AG04450 (cell line): ENCODE measurements at regions not wholly inside any gene's neighbourhood (a gene's known extent, or its start where the extent isn't known, plus 50 kb on each side); places are given as distances from the start of the nearest gene placed in this dataset.

Source experiments
- CTCF ChIA-PET: fragments of 300-600, 350-600 bp; formaldehyde crosslinking; extraction: SDS; loops from one replicate; lab custom pipeline; 2022; ENCODE audit warnings: antibody characterized with exemption, inconsistent platforms; lab: Charles Lee
- POLR2A ChIA-PET: fragments of 350-600 bp; formaldehyde crosslinking; extraction: SDS; loops from one replicate; lab custom pipeline; 2021; ENCODE audit warnings: antibody characterized with exemption, inconsistent platforms; lab: Yijun Ruan, JAX
- DNase-seq: peaks from one replicate; pipeline ENCODE4 v3.0.0-alpha.2; 2011; ENCODE audit warnings: low read depth, low spot score
- H3K27ac ChIP-seq: one replicate; pipeline ENCODE4 v1.5.1; 2012; ENCODE audit warnings: low read depth, low read length, control low read depth
- H3K27me3 ChIP-seq: one replicate; pipeline ENCODE4 v1.6.0; 2012; ENCODE audit warnings: low read length; ENCODE audit not compliant: control insufficient read depth, insufficient read depth
- H3K4me3 ChIP-seq: 2 replicates; pipeline ENCODE4 v1.5.1; 2011; ENCODE audit warnings: mild to moderate bottlenecking, low read depth, low read length, control low read depth
- H3K9me3 ChIP-seq: 2 replicates; pipeline ENCODE4 v1.5.1; 2012; ENCODE audit warnings: low read length; ENCODE audit not compliant: control insufficient read depth, insufficient read depth
- CTCF ChIP-seq: IDR thresholded peaks from 2 replicates; pipeline ENCODE4 v1.5.1; 2011; ENCODE audit warnings: low read depth, low read length, control low read depth, inconsistent platforms

GRCh38 chr1:230005040-230005439 is 62.0 kb upstream of the GALNT2 start:
- no peak for TF ChIP-seq CTCF
- H3K9me3 ChIP-seq: no peaks in the 10 kb centered on the region
- peaks cover 7% of the 10 kb centered on the region for H3K27me3 ChIP-seq
- no peak for DNase-seq
- POLR2A ChIA-PET: no interaction called here
- CTCF ChIA-PET: no interaction called here
- H3K4me3 ChIP-seq: no peak overlapping the region
- H3K27ac ChIP-seq: no peak overlapping the region

DNA sequence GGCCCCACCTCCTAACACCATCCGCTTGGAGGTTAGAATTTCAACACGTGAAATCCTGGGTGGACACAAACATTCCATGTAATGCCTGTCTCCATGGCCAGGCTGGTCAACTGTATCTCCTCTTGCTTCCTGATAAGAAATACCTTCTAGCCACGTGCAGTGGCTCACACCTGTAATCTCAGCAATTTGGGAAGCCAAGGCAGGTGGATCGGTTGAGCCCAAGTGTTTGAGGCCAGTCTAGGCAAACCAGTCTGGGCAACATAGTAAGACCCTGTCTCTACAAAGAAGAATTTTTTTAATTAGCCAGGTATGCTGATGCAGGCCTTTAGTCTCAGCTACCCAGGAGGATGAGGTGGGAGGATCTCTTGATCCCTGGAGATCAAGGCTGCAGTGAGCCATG is 58.3 kb upstream of the GALNT2 start:
- TF ChIP-seq CTCF: no peak
- POLR2A ChIA-PET: no interaction called here
- peaks cover 4% of the 10 kb centered on the region for H3K27me3 ChIP-seq
- no peak overlapping the region for H3K27ac ChIP-seq
- CTCF ChIA-PET: no interaction called here
- DNase-seq: no peak
- no peaks in the 10 kb centered on the region for H3K9me3 ChIP-seq
- no peak overlapping the region for H3K4me3 ChIP-seq

- ChIA-PET CTCF (no interaction called here), POLR2A (no interaction called here)
- Histone ChIP-seq H3K27ac (no peak overlapping the region), H3K9me3 (no peaks in the 10 kb centered on the region), H3K4me3 (no peak overlapping the region), H3K27me3 (peaks cover 4% of the 10 kb centered on the region)
- no peak for DNase-seq
- no peak for TF ChIP-seq CTCF
Measured at GRCh38 chr1:230009611-230010313, 57.3 kb upstream of the GALNT2 start.

DNA sequence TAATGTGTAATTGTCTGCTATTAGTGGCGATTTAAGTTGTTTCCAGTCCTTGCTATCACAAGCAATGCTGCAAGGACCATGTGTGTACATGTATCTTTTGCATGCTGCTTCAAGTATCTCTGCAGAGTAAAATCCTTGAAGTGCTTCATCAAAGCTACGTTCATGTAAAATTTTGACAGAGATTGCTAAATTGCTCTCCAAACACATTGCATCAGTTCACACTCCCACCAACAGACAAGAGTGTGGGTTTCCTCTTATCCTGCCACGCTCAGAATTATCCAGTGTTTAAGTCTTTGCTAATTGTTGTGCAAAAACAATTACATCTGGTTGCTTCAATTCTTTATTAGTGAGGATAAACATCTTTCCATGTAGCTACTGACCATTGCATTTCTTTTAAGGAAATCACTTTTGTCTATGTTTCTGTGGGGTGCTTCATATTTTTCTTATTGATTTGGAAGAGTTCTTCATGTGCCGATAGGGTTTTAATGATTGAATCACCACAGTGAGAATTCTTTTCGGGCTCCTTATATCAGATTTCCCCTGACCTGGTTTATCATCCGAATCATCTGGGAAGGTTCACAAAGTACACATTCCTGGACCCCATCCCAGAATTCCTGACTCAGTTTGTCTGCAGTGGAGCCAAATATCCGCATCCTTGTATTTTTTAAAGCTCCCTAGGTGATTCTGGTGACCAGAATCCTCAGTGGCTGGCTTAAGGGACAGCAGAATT is 56.3 kb upstream of the GALNT2 start:
- Histone ChIP-seq H3K27me3 (peaks cover 2% of the 10 kb centered on the region), H3K9me3 (no peaks in the 10 kb centered on the region), H3K4me3 (no peak overlapping the region), H3K27ac (no peak overlapping the region)
- CTCF ChIA-PET: no interaction called here
- no peak for DNase-seq
- no peak for TF ChIP-seq CTCF
- POLR2A ChIA-PET: no interaction called here
